GM21717 (cell line): ENCODE measurements at regions not wholly inside any gene's neighbourhood (a gene's known extent, or its start where the extent isn't known, plus 50 kb on each side); places are given as distances from the start of the nearest gene placed in this dataset.
"Not testable (repeated sequence)": the region's sequence is repeated elsewhere in the genome, so short reads cannot be mapped to it uniquely, and the experiment has no call there.

Source experiments
- ATAC-seq: cut with Tn5 transposase; IDR thresholded peaks from one replicate; pipeline ENCODE4 v1.9.1; 2021; ENCODE audit warnings: mild to moderate bottlenecking, moderate library complexity; ENCODE audit not compliant: unreplicated experiment

DNA sequence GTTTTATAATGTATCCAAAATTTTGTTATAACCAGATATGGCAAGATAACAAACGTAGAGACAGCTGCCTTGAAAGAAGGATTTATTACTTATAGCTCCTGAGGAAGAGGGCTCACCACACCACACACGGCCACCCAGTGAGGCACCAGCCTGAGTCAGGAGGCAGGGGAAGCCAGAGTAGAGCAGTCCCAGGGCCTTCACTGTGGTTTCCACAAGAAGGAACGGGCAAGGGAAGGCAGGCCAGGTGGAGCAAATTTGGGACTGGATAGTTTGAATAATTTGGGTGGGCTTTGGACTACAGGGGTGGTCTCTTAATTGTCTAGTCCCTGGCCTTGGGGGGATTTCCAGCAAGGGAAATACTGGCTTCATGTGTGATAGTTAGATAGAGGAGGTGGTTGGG lies 72.5 kb downstream of the RRAGC start:
- no peak for ATAC-seq

DNA sequence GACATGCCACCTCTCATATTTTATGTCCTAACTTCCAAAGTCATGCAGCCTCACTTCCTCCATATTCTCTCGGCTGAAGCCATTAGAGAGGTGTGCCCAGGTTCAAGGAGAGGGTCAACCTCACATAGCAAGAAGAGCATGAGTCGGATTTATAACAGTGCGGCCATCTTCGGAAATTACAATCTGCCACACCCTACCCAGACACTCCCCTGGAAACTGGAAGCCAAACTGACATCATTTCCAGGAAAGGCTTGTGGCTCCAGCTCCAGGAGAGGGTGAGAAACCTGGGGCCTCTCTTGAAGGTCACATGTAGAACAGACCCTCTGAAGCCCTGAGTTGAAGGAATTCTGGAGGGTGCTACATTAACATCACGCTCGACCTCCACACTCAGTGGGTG lies 73.5 kb downstream of the RRAGC start:
- no peak for ATAC-seq

- no peak for ATAC-seq
Measured at GRCh38 chr1:38785285-38786039, 74.1 kb downstream of the RRAGC start.

DNA sequence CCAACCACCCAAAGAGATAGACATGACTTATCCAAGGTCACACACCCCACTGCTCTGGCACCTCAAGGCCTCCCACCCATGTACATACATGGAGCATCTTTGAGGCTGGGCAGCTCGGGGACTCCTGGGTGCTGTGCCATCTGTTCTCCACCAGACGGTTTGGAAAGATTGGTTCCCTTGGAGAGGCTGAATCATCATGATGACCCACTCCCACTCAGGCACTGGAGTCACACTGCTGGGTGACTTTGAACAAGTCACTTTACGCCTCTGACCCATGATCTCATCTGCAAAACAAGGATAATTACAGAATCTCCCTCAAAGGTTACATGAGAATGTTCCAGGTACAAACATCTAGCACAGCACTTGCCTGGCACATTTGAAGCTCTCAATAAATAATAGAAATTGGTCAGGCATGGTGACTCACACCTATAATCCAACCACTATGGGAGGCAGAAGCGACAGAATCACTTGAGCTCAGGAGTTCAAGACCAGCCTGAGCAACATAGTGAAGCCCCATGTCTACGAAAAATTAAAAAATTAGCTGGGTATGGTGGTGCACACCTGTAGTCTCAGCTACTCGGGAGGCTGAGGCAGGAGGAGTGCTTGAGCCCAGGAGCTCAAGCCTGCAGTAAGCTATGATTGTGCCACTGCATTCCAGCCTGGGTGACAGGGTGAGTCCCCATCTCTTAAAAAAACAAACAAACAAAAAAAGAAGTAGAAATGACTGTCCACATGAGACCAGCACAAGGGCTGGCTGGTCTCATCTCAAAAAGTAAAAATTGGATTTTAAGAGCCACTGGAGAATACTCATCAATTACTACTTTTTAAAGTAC lies 74.9 kb downstream of the RRAGC start:
- ATAC-seq: no peak

GRCh38 chr1:38783640-38784229 lies 75.8 kb downstream of the RRAGC start:
- no peak for ATAC-seq

GRCh38 chr1:38781872-38782617 lies 77.5 kb downstream of the RRAGC start:
- no peak for ATAC-seq

- no peak for ATAC-seq
Measured at GRCh38 chr1:38780133-38780532, 79.4 kb downstream of the RRAGC start.

GRCh38 chr1:38779491-38779890 lies 80.1 kb downstream of the RRAGC start:
- no peak for ATAC-seq

DNA sequence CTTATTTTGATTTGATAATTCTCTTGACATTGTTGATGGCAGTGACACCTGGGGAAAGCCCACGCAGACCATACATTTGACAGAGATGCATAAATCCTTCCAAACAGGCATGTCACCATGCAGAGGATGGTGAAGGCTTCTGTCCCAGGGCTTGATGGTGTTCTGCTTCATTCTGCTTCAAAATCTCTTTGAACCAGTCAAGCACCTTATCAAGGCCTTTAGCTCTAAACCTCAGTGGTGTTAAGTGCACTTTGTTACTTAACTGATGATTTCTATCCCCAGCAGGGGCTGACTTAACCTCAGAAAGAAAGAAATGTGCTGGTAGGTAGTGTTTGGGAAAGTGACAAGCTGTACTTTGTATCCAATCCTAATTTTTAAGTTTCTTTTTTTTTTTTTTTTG lies 81.1 kb downstream of the RRAGC start:
- no peak for ATAC-seq

- no peak for ATAC-seq
Measured at GRCh38 chr1:38778051-38778450, 81.5 kb downstream of the RRAGC start.

GRCh38 chr1:38777464-38777957 lies 82.1 kb downstream of the RRAGC start:
- ATAC-seq: no peak

- no peak for ATAC-seq
Measured at GRCh38 chr1:38776466-38777065, 83.0 kb downstream of the RRAGC start.

GRCh38 chr1:38775175-38775845 lies 84.3 kb downstream of the RRAGC start:
- ATAC-seq: no peak

DNA sequence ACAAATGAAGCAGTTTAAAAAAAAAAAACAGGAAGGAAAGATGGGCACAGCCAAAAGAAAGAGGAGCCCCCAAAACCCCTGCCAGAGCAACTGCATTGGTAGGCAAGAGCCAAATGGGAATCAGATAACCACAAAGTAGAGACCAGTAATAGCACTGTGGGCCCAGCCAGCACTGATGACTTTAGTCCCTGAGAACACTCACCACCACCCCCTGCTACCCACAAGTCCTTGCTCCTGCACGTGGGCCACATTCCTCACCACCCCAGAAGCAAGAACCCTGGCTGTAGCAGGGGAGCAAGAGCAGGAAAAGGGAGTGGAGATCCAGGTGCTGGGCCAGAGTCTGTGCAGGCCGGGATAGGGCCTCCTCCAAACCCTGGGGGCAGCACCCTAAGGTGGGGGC lies 86.1 kb downstream of the RRAGC start:
- no peak for ATAC-seq

GRCh38 chr1:38772953-38773352 lies 86.6 kb downstream of the RRAGC start:
- ATAC-seq: no peak

GRCh38 chr1:38772026-38772425 lies 87.5 kb downstream of the RRAGC start:
- ATAC-seq: no peak

DNA sequence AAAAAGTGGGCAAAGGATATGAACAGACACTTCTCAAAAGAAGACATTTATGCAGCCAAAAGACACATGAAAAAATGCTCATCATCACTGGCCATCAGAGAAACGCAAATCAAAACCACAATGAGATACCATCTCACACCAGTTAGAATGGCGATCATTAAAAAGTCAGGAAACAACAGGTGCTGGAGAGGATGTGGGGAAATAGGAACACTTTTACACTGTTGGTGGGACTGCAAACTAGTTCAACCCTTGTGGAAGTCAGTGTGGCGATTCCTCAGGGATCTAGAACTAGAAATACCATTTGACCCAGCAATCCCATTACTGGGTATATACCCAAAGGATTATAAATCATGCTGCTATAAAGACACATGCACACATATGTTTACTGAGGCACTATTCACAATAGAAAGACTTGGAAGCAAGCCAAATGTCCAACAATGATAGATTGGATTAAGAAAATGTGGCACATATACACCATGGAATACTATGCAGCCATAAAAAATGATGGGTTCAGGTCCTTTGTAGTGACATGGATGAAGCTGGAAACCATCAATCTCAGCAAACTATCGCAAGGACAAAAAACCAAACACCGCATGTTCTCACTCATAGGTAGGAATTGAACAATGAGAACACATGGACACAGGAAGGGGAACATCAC lies 88.9 kb downstream of the RRAGC start:
- ATAC-seq: not testable (repeated sequence)

- ATAC-seq: no peak
Measured at GRCh38 chr1:38766125-38766524, 93.4 kb downstream of the RRAGC start.

DNA sequence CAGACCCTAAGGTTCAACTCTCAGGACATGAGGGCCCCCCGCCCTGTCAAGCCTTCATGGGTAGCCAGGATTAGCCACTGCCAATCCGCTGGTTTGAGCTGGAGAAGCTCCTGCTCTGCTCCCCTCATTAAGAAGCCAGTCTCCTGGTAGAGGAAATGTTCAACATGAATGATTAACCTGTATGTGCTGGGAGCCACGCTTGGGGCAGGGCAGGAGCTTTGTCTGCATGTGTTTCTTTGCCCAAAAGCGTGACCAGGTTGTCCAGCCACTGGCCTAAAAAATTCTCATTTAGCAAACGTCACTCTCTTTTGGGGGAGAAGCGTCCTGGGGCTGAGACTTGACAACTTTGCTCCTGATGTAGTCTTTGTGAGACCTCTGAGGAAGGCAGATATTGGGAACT lies 96.5 kb downstream of the RRAGC start:
- ATAC-seq: no peak

DNA sequence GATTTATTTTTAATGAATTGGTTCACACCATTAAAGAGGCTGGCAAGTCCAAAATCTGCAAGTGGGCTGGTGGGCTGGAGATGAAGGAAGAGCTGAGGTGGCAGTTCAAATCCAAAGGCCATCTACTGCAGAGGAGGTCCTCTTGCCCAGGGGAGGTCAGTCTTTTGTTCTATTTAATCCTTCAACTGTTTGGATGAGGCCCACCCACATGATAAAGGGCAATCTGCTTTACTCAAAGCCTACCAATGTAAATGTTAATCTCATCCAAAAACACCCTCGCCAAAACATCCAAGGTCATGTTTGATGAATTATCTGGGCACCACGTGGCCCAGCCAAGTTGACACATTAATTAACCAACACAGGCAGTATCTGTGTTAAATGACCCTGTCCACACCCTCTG lies 99.0 kb downstream of the RRAGC start:
- no peak for ATAC-seq
